Endothelial cell of umbilical vein (primary cell): ENCODE measurements at regions not wholly inside any gene's neighbourhood (a gene's known extent, or its start where the extent isn't known, plus 50 kb on each side); places are given as distances from the start of the nearest gene placed in this dataset.

Experiments
- BruUV-seq: library from RNA; stranded (reverse); fragments of 400-500 nt; replicated peaks from 2 replicates; lab custom pipeline; 2021; lab: Mats Ljungman, UMichigan
- CTCF ChIA-PET: fragments of 300-600, 350-600 bp; sonication (Branson Sonifier 250); formaldehyde crosslinking; loops from one replicate; lab custom pipeline; 2021; ENCODE audit warnings: antibody characterized with exemption, inconsistent platforms; lab: Charles Lee
- POLR2A ChIA-PET: fragments of 300-600, 350-600 bp; sonication (Branson Sonifier 250); formaldehyde crosslinking; loops from one replicate; lab custom pipeline; 2021; ENCODE audit warnings: antibody characterized with exemption, inconsistent platforms; lab: Charles Lee
- DNase-seq: peaks from one replicate; pipeline ENCODE4 v3.0.0-alpha.2; 2011; ENCODE audit warnings: low read depth, low spot score
- FAIRE-seq: peaks from 2 replicates; lab custom pipeline; 2011; peaks lifted over from hg19 to GRCh38; lab: Jason Lieb, UNC
- H2AFZ ChIP-seq: 2 replicates; pipeline ENCODE4 v1.6.0; 2012; ENCODE audit warnings: low read depth, low read length, control low read depth, inconsistent platforms
- H3K27ac ChIP-seq: 2 replicates; pipeline ENCODE4 v1.5.1; 2011; ENCODE audit warnings: low read depth, mild to moderate bottlenecking, control low read depth, low read length, moderate library complexity; ENCODE audit not compliant: insufficient read depth
- H3K27me3 ChIP-seq, 2 experiments: 2 replicates each; pipeline versions ENCODE4 v1.6.0 to v1.6.1; 2011; ENCODE audit warnings: low read length in 2 of 2, mixed read lengths in 1 of 2; ENCODE audit not compliant: control insufficient read depth in 2 of 2, insufficient read depth in 2 of 2
- H3K36me3 ChIP-seq, 2 experiments: 2 replicates in 1 of 2; 3 replicates in 1 of 2; pipeline ENCODE4 v1.5.1; 2011; ENCODE audit warnings: low read length in 2 of 2, mild to moderate bottlenecking in 1 of 2, moderate library complexity in 1 of 2; ENCODE audit not compliant: control insufficient read depth in 2 of 2, insufficient read depth in 2 of 2; ENCODE audit errors: extremely low read depth in 1 of 2
- H3K4me1 ChIP-seq: 3 replicates; pipeline ENCODE4 v1.5.1; 2011; ENCODE audit warnings: mild to moderate bottlenecking, low read length; ENCODE audit not compliant: control insufficient read depth, insufficient read depth; ENCODE audit errors: extremely low read depth
- H3K4me2 ChIP-seq: 2 replicates; pipeline ENCODE4 v1.6.1; 2011; ENCODE audit warnings: low read length, control low read depth, mixed read lengths; ENCODE audit not compliant: insufficient read depth
- H3K4me3 ChIP-seq, 3 experiments: fragments of 200-600 bp in 1 of 3; sonication (generic), shearing (Covaris generic) in 1 of 3; replicated peaks in 1 of 3; 2 replicates each; pipeline ENCODE4 v1.5.1; 2011 to 2016; ENCODE audit warnings: control low read depth in 3 of 3, low read length in 3 of 3, mild to moderate bottlenecking in 2 of 3, inconsistent platforms in 1 of 3, low read depth in 1 of 3, moderate library complexity in 1 of 3; ENCODE audit not compliant: insufficient read depth in 1 of 3
- H3K79me2 ChIP-seq: 2 replicates; pipeline ENCODE4 v1.6.0; 2012; ENCODE audit warnings: low read length, inconsistent platforms; ENCODE audit not compliant: control insufficient read depth, insufficient read depth
- H3K9ac ChIP-seq: replicated peaks from 2 replicates; pipeline ENCODE3; 2011; ENCODE audit warnings: low read length, control low read depth; ENCODE audit not compliant: insufficient read depth; ENCODE audit errors: extremely low read depth
- H3K9me1 ChIP-seq: replicated peaks from 3 replicates; pipeline ENCODE4 v1.6.0; 2011; ENCODE audit warnings: mild to moderate bottlenecking, low read length; ENCODE audit not compliant: control insufficient read depth, insufficient read depth; ENCODE audit errors: extremely low read depth
- H3K9me3 ChIP-seq: replicated peaks from 2 replicates; pipeline ENCODE4 v1.5.1; 2012; ENCODE audit warnings: low read length, inconsistent platforms; ENCODE audit not compliant: control insufficient read depth, insufficient read depth
- H4K20me1 ChIP-seq: replicated peaks from 2 replicates; pipeline ENCODE3; 2011; ENCODE audit warnings: mild to moderate bottlenecking, low read length; ENCODE audit not compliant: control insufficient read depth, insufficient read depth; ENCODE audit errors: extremely low read depth
- CTCF ChIP-seq, 2 donors: IDR thresholded peaks; 1 replicate in 1 of 2; 2 replicates in 1 of 2; pipeline ENCODE4 v1.5.1; 2011; ENCODE audit warnings: low read length in 2 of 2, mild to moderate bottlenecking in 2 of 2, moderate library complexity in 2 of 2, control low read depth in 1 of 2, inconsistent platforms in 1 of 2, low read depth in 1 of 2; ENCODE audit not compliant: insufficient read depth in 1 of 2; ENCODE audit errors: extremely low read depth in 1 of 2
- EZH2 ChIP-seq: IDR thresholded peaks from 2 replicates; pipeline ENCODE4 v1.6.1; 2012; ENCODE audit warnings: borderline replicate concordance, low read depth, mild to moderate bottlenecking, moderate library complexity, low read length, inconsistent platforms; ENCODE audit not compliant: severe bottlenecking
- FOS ChIP-seq: IDR thresholded peaks from 2 replicates; pipeline ENCODE4 v1.6.1; 2011; ENCODE audit warnings: mild to moderate bottlenecking, low read length, moderate library complexity, borderline replicate concordance; ENCODE audit not compliant: insufficient read depth
- GATA2 ChIP-seq: IDR thresholded peaks from 2 replicates; pipeline ENCODE4 v1.7.0; 2011; ENCODE audit warnings: low read depth, mild to moderate bottlenecking, moderate library complexity, mixed read lengths, low read length; ENCODE audit not compliant: insufficient read length, insufficient read depth
- JUN ChIP-seq: IDR thresholded peaks from 2 replicates; pipeline ENCODE4 v1.6.1; 2011; ENCODE audit warnings: borderline replicate concordance, low read depth; ENCODE audit not compliant: insufficient read length, insufficient read depth
- MYC ChIP-seq: IDR thresholded peaks from one replicate; pipeline ENCODE4 v1.6.1; 2011; ENCODE audit warnings: mild to moderate bottlenecking, low read depth, low read length
- POLR2A ChIP-seq: IDR thresholded peaks from 2 replicates; pipeline ENCODE4 v1.6.1; 2012; ENCODE audit warnings: low read depth, mild to moderate bottlenecking, control low read depth, low read length
- POLR2AphosphoS5 ChIP-seq: IDR thresholded peaks from 2 replicates; pipeline ENCODE4 v1.6.1; 2012; ENCODE audit warnings: low read depth, mild to moderate bottlenecking, control low read depth, low read length, moderate library complexity; ENCODE audit not compliant: insufficient read depth
- dilution Hi-C: fragments of 300-500 bp; cut with MboI; formaldehyde crosslinking; loops from one replicate; pipeline ENCODE4 v1.15.0; 2019; ENCODE audit warnings: low sequenced_read_pairs; ENCODE audit not compliant: extremely low pct_ligation_motif_present
- intact Hi-C: fragments of 100-400 bp; cut with micrococcal nuclease; formaldehyde crosslinking; loops from one replicate; pipeline ENCODE4 v1.10.0; 2022
- TF ChIP-seq, protein P1 (sequence below): IDR thresholded peaks from 2 replicates; pipeline ENCODE4 v1.6.1; 2011; ENCODE audit not compliant: insufficient read depth, insufficient read length

GRCh38 chr10:33781606-33782395 lies 447.3 kb upstream of the NRP1 start:
- no TSS peak for BruUV-seq
- FAIRE-seq, result no peak
- no peaks in the 10 kb centered on the region for H4K20me1 ChIP-seq
- no peaks in the 10 kb centered on the region for H3K4me1 ChIP-seq
- intact Hi-C loops (no loop called here), dilution Hi-C loops (no loop called here)
- H2AFZ ChIP-seq, result no peak overlapping the region
- H3K9me1 ChIP-seq, result no peaks in the 10 kb centered on the region
- no peak overlapping the region for H3K27ac ChIP-seq
- H3K4me2 ChIP-seq, result no peak overlapping the region
- no peak overlapping the region for H3K9ac ChIP-seq
- no peak overlapping the region for H3K4me3 ChIP-seq
- H3K79me2 ChIP-seq, result no peaks in the 10 kb centered on the region
- H3K36me3 ChIP-seq, result no peaks in the 10 kb centered on the region
- TF ChIP-seq POLR2AphosphoS5 (no peak), JUN (no peak), POLR2A (no peak), FOS (no peak), GATA2 (no peak), MYC (no peak), EZH2 (no peak), CTCF (IDR thresholded peaks at IDR 0.05; ENCODE audit: extremely low read depth in 1 of 2, insufficient read depth in 1 of 2, low read depth in 1 of 2, low read length in 2 of 2) (no peak)
- TF ChIP-seq, protein P1, sequence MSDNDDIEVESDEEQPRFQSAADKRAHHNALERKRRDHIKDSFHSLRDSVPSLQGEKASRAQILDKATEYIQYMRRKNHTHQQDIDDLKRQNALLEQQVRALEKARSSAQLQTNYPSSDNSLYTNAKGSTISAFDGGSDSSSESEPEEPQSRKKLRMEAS, result no peak
- DNase-seq, result no peak
- POLR2A ChIA-PET, result no interaction called here
- H3K27me3 ChIP-seq, result peaks cover 5 to 13% of the 10 kb centered on the region in 2 experiments
- CTCF ChIA-PET, result interaction anchor here (0.6 kb wide), 1 partner anchor 27 kb away, joined by 3 read pairs; no protein-coding TSS in a partner anchor
- no peaks in the 10 kb centered on the region for H3K9me3 ChIP-seq
